HG03159 (cell line): ENCODE measurements at regions not wholly inside any gene's neighbourhood (a gene's known extent, or its start where the extent isn't known, plus 50 kb on each side); places are given as distances from the start of the nearest gene placed in this dataset.
A peak's percentile ranks its signal among the peaks of the same experiment; 100 is the strongest.

Source experiments
- ATAC-seq: cut with Tn5 transposase; IDR thresholded peaks from one replicate; pipeline ENCODE4 v1.9.1; 2021; ENCODE audit warnings: mild to moderate bottlenecking, moderate library complexity; ENCODE audit not compliant: unreplicated experiment

- ATAC-seq: no peak
Observed at GRCh38 chr2:58871469-58872142, 630.5 kb upstream of the FANCL start.

DNA sequence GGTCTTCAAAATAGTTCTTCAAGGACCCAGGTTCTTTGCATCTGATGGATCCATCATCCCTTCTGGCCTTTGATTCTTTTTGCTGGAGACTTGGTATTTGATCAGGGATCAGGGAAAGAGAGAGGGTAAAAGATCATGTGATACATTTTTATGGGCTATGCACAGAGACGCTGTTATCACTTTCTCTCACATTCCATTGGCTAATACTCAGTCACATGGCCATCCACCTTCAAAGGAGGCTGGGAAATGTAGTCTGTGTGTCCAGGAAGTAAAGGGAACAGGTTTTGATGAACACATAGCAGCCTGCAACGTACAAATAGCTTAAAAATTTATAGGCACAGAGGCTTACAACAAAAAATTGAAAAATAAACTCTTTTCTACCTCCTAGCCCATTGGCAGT is 629.6 kb upstream of the FANCL start:
- peak; percentile 66 for ATAC-seq

- ATAC-seq: no peak
Observed at GRCh38 chr2:58866946-58867345, 625.8 kb upstream of the FANCL start.

DNA sequence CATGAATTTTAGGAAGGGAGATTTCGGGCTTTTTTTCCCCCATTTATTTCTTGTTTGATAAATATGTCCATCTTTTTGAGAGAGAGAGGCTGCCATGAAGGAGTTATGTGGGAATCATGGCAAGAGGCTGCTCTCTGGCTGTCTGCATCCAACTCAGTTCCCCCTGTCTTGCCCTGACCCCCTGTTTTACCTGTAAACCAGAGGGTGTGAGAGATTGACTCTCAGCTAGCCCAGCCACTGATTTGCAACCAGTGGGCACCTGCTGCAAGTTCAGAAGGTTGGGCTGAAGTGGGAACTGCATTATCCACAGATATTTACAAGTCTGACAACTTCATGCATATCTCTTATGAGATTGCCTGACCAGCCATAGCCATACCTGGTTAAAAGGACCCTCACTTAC is 625.4 kb upstream of the FANCL start:
- no peak for ATAC-seq

- no peak for ATAC-seq
Observed at GRCh38 chr2:58866040-58866439, 624.9 kb upstream of the FANCL start.

- ATAC-seq: peak; percentile 72
Observed at GRCh38 chr2:58865436-58865835, 624.3 kb upstream of the FANCL start.

DNA sequence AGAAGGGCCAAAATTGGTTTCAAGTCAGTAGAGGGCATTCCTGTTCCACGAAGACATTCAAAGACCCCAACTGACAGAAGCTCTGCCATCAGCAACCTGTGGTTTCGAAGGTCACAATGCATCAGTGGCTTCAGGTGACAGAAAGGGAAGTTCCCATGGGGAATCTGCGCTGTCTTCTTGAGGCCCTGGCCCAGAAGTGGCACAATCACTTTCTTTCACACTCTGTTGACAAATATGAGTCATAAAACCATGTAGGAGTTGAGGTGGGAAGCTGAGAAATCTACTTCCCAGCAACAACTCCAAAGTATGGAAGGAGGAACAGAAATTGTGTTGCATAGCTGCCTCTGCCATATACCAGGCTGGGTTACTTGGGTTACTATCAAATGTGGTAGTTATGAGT is 621.1 kb upstream of the FANCL start:
- peak; percentile 29 for ATAC-seq

- no peak for ATAC-seq
Observed at GRCh38 chr2:58860586-58860985, 619.5 kb upstream of the FANCL start.

GRCh38 chr2:58856100-58856499 is 615.0 kb upstream of the FANCL start:
- no peak for ATAC-seq

GRCh38 chr2:58853420-58853819 is 612.3 kb upstream of the FANCL start:
- ATAC-seq: no peak

DNA sequence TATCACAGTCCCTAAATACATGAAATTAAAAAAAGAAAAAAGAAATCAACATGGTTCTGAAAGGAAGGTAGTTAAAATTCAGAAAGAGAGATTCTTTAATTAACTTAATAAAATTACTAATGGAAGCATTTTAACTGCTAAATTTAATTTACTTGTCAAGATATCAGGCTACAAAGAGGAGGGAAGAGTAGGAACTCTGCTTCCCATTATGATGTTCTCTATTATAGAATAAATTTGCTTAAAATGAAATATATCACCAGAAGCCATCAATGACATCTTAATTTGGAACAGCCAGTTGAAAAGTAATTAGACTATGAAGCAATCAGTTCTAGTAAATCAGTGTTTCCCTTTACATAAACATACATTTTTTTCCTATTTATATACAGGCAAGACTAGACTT is 611.8 kb upstream of the FANCL start:
- ATAC-seq: no peak

DNA sequence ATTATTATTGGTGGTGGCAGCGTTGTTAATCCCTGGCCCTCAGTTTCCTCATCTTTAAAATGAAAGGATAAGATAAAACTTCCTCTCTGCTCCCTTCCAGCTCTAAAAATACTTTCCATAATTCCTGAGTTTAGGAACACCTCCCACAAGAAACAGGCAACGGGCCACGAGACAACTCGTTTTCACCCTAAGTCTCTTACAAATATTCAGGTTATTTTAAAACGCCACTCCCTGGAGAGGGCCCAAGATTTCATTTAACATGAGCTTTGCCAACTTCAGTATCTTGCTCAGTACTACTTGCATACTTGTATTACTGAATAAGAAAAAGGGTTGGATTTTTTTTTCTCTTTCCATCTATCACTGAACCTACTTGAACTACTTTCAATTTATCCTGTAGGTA is 611.1 kb upstream of the FANCL start:
- ATAC-seq: no peak

DNA sequence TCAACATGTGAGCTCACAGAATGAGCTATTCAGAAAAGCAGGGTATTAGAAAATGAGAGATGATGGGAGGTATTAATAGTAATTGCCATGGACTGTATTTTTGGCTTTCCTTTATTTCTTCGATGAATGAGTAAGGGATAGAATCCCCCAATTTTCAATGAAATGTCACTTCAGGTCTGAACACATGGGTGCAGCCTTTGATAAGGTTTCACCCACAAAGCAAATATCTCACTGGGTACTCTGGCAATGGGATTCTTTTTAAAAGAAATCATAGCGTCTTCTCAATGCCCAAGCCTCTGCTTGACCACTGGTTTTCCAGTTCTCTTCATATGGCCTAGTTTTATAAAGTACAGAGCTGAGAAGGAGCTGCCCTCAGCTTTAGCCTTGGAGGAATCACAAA is 610.5 kb upstream of the FANCL start:
- no peak for ATAC-seq

- ATAC-seq: no peak
Observed at GRCh38 chr2:58845011-58845410, 603.9 kb upstream of the FANCL start.

GRCh38 chr2:58842501-58843155 is 601.5 kb upstream of the FANCL start:
- no peak for ATAC-seq

GRCh38 chr2:58834404-58834803 is 593.3 kb upstream of the FANCL start:
- ATAC-seq: no peak

- no peak for ATAC-seq
Observed at GRCh38 chr2:58826795-58827194, 585.7 kb upstream of the FANCL start.

DNA sequence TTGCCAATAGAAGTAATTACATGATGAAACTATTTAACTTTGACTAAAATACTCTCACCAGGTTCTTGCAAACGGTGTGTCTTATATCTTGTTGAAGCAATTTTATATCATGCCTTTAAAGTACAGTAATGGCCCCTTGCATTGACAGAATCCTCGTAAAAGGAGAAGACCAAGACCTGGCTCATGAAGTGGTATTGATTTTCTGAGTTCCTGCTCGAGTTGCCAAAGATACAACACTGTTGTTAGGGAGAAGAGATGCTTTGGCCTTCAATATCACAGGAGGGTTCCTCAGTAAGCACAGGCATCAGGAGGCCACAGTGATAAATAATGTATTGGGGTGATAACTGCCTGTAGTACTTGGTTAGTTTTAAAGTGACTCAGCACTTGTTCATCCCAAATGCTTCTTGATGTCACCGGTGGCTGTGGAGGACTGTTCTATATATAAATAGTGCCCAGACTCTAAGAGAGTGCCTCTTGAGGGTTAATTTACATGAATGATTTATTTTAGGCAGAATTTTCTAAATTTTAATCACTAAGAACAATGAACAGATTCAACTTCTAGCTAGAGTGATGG is 571.7 kb upstream of the FANCL start:
- no peak for ATAC-seq

DNA sequence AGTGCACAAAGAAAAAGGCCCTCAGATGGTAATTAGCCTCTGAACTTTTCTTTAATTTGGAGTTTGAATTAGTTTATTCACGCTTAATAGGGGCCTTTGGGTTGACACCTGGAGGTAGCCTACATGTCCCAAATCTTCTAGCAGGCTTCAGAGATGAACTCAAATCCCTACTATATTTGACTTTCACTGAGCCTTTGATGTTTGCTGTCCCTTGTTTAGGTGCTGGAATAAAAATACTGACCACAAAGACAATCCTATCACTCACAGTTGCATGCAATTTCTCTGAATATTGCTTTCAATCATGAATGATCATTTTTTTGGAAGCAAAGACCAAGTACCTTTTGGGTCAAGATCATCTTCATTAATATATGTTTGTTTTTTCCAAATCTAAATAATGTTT is 564.0 kb upstream of the FANCL start:
- no peak for ATAC-seq

- no peak for ATAC-seq
Observed at GRCh38 chr2:58803192-58803591, 562.1 kb upstream of the FANCL start.

- no peak for ATAC-seq
Observed at GRCh38 chr2:58800881-58801280, 559.8 kb upstream of the FANCL start.

DNA sequence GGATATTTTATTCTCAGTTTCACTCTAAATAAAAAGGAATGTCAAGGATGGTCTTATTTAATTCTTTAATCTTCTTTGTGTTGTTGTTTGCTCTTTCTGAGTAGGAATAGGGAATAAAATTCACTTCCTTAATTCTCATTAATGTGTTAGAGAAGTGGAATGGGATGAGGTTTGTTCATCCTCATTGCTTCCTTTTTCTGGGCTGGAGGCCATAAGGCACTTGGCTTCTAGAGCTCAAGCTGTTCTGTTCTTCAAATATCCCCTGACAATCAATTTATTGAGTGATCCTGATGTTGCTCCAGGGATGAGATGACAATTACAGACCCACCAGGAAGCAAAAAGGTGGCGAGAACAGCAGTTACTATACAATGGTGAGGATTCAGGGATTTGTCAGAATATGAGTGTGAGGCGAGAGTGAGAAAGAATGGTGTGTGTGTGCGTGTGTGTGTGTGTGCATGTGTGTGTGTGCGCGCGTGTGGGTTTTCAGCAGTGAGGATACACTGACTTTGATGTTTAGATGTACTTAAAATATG is 557.6 kb upstream of the FANCL start:
- no peak for ATAC-seq
